ENCODE measurements at regions not wholly inside any gene's neighbourhood (a gene's known extent, or its start where the extent isn't known, plus 50 kb on each side); places are given as distances from the start of the nearest gene placed in this dataset.
"Not testable (repeated sequence)": the region's sequence is repeated elsewhere in the genome, so short reads cannot be mapped to it uniquely, and the experiment has no call there.

DNA sequence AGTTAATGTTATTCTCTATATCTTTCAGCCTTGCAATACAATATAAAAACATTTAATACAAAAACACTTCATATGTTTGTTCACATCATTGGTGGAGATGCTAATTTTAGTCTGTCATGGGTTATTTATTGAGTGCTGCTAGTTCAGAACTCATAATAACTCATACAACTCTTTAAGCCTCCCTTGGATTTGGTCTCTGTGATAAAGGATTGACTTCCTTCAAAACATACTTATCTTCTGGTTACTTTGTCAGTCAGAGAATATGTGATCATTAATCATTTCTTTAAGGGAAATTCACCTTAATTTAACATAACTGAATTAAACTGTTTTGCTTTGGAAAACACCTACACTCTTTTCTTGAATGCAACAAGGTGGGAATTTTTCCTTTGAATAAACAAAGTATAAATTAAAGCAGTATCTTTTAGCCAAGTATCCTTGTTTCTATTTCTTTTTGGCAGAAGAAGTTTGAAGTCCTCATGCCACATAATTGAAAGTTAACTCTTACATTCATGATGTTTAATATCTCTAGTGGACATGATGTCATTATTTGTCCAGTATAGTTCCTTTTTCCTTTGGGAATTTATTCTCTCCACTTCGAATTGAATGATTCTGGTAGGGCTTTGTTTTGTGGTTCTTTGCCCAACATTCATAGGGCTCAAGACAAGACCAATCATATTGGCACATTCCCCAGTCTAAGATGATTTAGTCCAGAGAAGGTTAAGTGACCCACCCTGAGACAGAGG lies 133.2 kb upstream of the CENPW start:
- DNase-seq (ENCODE audit: low spot score), result no peak

DNA sequence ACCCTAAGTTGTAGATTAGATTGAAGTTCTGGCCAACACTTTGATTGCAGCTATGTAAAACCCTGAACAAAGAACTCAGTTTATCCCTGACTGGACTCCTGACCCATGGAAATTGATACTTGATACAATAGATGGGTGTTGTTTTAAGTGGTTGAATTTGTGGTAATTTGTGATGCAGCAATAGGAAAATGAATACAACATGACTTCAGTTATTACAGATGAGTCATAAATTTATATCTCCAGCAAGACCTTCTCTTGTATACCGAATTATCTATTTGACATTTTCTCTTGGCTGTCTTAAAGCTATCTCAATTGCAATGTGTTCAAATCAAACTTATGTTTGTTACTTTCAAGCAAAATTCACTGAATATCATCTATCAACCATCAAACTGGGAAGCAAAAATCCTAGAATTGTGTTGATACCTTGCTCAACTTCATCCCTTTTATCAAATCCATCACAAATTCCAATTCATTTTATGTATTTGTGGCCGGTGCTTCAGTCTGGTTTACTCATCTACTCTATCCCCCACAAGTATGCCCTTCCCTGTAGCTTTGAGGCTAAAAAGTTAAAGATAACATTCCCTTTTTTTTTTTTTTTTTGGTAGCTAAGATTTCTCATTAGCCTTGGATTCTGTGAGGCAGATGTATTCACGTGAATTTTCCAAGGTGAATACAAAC lies 129.4 kb upstream of the CENPW start:
- no peak for DNase-seq (ENCODE audit: low spot score)

- DNase-seq (ENCODE audit: low spot score), result no peak
Observed at GRCh38 chr6:126217497-126217896, 122.4 kb upstream of the CENPW start.

DNA sequence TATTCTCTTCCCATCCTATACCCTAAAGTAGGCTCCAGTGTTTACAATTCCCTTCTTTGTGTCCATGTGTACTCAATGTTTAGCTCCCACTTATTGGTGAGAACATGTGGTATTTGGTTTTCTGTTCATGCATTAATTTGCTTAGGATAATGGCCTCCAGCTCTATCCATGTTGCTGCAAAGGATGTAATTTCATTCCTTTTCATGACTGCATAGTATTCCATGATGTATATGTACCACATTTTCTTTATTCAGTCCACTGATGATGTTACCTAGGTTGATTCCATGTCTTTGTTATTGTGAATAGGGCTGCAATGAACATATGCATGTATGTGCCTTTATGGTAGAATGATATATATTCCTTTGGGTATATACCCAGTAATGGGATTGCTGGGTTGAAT lies 119.0 kb upstream of the CENPW start:
- DNase-seq (ENCODE audit: low spot score), result not testable (repeated sequence)

DNA sequence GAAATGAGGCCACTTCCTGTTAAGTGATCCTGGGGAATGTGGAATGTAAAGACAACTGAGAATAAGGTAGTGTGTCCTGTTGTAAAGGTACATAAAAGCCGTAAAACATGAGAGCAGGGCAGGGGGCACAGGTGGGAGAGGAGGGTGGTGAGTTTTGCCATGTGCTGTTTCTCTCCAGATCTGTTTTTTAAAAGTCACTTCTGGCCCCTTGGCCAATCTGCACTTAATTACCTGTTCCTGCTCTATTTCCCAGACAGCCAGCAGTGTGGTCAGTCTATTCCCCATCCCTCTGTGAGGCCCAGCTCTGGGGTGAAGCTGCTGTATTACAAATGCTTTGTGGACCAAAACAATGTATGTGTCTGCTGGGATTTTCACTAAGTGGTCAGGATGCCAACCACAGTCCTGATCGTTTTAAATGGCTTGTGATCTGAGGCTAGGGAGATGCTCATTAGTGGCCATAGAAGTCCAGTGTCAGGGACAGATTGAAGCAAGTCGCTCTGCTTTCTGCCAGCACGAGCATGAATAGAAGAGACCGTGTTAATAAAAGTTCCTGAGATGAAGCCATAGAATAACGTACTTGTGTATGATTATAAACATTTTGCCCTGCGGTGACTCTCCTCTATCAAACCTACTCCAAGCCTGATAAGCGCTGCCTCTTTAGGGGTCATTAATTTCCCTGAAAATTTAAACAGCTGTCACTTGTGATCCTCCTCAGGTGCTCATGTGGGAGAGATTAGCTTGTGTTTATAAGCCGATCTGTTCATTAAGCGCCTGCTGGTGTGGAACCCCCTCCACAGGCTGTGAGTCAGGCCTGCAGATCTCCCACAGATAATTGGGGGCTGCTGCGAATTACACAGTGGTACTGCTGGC lies 111.8 kb upstream of the CENPW start:
- no peak for DNase-seq (ENCODE audit: low spot score)

DNA sequence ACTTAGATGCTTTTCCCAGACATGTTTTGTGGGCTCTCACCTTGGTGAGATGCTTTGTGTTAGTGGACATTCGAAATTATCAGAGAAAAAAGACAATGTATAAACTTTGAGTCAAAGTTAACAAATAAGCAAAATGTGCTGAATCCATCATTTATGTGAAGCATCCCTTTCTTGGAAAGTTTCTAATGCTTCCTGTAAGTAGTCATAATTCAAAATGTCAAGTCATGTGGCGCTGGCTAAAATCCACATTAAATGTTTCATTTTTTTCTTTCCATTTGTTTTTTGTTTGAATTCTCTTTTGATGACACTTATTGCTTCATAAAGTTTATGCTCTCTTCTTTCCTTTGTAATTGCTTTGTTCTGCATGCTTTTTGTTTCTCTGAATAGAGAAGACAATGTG lies 107.2 kb upstream of the CENPW start:
- no peak for DNase-seq (ENCODE audit: low spot score)

DNA sequence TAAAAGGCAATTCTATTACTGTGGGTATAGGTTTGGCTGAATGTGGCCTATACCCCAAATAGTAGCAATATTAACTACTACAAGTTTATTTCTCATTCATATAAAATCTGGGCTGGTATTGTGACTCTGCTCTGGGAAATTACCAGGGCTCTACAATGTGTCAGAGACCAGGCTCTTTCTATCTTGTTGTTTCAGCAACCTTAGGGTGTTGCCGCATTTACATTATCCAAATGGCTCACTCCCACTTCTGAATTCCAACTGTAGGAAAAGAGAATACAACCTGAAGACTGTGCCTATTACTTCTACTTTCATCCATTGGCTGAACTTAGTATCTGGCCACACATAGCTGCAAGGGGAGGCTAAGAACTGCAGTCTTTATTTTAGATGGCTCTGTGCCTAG lies 106.7 kb upstream of the CENPW start:
- DNase-seq (ENCODE audit: low spot score), result no peak

DNA sequence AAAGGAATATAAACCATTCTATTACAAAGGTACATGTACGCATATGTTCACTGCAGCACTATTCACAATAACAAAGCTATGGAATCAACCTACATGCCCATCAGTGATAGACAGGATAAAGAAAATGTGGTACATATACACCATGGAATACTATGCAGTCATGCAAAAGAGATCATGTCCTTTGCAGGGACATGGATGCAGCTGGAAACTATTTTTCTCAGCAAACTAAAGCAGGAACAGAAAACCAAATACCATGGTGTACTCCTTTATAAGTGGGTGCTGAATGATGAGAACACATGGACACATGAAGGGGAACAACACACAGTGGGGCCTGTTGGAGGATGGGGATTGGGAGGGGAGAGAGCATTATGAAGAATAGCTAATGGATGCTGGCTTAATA lies 104.6 kb upstream of the CENPW start:
- no peak for DNase-seq (ENCODE audit: low spot score)

- DNase-seq (ENCODE audit: low spot score), result no peak
Observed at GRCh38 chr6:126245077-126245476, 94.8 kb upstream of the CENPW start.

DNA sequence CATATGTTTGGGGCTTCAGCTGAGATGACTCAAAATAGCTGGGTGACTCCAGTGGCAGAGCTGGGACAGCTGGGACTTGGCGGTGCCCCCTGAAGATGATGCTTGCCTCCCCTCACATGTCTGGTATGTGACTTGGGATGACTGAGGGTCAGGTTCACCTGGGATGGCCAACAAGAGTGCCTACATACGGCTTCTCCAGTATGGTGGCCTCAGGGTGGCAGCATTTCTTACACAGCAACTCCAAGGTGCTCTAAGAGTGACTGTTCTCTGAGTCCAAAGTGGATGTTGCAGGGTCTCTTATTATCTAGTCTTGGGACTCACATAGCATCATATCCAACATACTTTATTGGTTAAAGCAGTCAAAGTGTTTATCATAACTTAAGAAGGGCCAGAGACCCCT lies 87.8 kb upstream of the CENPW start:
- no peak for DNase-seq (ENCODE audit: low spot score)

GRCh38 chr6:126253431-126253830 lies 86.5 kb upstream of the CENPW start:
- DNase-seq (ENCODE audit: low spot score), result no peak

GRCh38 chr6:126258150-126258549 lies 81.8 kb upstream of the CENPW start:
- no peak for DNase-seq (ENCODE audit: low spot score)

DNA sequence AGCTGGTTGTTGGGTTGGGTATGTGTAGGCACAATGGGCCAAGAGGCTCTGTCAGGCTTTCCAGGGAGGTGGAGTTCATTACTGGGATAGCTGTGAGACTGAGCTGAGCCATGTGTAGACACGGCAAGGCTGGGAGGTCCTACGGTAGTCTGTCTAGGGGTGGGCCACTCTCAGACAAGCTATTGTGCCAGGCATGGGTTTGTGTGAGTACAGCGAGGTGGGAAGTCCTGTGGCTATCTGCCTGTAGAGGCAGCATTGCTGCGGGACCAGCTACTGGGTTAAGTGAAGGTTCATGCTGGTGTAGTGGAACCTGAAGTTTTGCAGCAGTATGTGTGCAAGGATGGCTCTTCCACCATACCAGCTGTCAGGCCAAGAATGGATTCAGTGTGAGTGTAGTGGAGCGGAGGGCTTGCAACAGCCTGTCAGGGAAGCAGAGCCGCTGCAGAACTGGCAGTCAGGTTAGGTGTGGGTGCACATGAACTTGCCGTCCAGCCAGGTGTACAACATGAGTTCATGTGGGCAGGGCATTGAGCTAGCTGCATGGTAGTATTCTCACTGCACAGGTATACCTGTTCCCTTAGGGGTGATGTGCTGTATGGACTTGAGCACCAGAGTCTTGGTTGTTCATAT lies 78.0 kb upstream of the CENPW start:
- no peak for DNase-seq (ENCODE audit: low spot score)

GRCh38 chr6:126264265-126264664 lies 75.7 kb upstream of the CENPW start:
- no peak for DNase-seq (ENCODE audit: low spot score)

DNA sequence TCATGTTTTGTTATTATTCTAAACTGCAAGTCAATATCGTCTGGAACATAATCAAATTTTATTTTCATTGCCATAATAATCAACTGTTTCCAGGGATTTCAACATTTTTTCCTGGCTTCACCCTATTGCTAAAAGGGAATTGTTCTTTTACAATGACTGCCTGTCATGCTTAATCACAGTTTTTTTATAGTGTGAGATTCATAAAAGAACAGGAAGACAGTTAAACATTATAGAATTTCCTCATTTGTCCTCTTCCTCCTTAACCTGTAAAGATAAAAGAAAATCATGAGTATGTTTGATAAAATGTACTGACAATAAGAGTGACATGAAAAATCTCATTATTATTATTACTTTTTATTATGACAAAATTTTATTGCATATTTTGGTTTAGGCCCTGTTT lies 73.3 kb upstream of the CENPW start:
- DNase-seq (ENCODE audit: low spot score), result peak; percentile 44

GRCh38 chr6:126267626-126268025 lies 72.3 kb upstream of the CENPW start:
- DNase-seq (ENCODE audit: low spot score), result peak; percentile 45

- DNase-seq (ENCODE audit: low spot score), result no peak
Observed at GRCh38 chr6:126268092-126268491, 71.8 kb upstream of the CENPW start.

DNA sequence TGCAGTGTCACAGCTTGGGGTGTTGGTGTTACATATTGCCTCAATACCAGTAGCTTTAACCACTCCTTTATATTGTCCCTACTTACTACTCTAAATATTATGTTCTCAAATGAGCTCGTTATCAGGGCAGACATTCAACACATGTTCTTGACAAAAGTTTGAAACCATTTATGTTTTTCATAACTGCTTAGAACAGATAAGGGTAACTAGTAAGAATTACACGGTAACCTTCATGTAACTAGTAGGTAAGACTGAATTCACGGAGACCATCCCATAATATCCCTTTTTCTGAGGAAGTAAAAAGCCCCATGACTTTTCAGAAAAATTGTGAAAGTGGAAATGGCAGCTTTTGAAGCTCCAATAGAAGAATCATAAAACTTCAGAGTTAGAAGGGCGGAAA lies 59.6 kb upstream of the CENPW start:
- no peak for DNase-seq (ENCODE audit: low spot score)

- DNase-seq (ENCODE audit: low spot score), result no peak
Observed at GRCh38 chr6:126285871-126286365, 54.0 kb upstream of the CENPW start.

All from kidney capillary endothelial cell (primary cell).